ENCODE measurements at regions not wholly inside any gene's neighbourhood (a gene's known extent, or its start where the extent isn't known, plus 50 kb on each side); places are given as distances from the start of the nearest gene placed in this dataset.

- Histone ChIP-seq H3K27ac (ENCODE audit: extremely low read depth, low read depth, low read length) (no peak overlapping the region), H3K4me3 (ENCODE audit: low read depth, low read length) (no peak overlapping the region), H3K4me1 (ENCODE audit: control insufficient read depth, insufficient read depth, low read length) (no peaks in the 10 kb centered on the region), H3K36me3 (ENCODE audit: control insufficient read depth in 2 of 2, insufficient read depth in 1 of 2, low read length in 2 of 2) (no peaks in the 10 kb centered on the region), H3K9me3 (ENCODE audit: control insufficient read depth, insufficient read depth, low read depth, low read length) (no peaks in the 10 kb centered on the region)
- ChIA-PET CTCF (no interaction called here), POLR2A (no interaction called here)
- TF ChIP-seq CTCF (tag by site-specific recombination; IDR thresholded peaks at IDR 0.05) (no peak), ZNF704 (tag by site-specific recombination; IDR thresholded peaks at IDR 0.05) (no peak), ZNF112 (tag by site-specific recombination; IDR thresholded peaks at IDR 0.05) (no peak), ZNF600 (tag by site-specific recombination; IDR thresholded peaks at IDR 0.05) (no peak), ZFP41 (tag by site-specific recombination; IDR thresholded peaks at IDR 0.05; ENCODE audit: borderline replicate concordance) (no peak), ZNF223 (tag by site-specific recombination; IDR thresholded peaks at IDR 0.05) (no peak), ZNF133 (tag by site-specific recombination; IDR thresholded peaks at IDR 0.05) (no peak)
Measured at GRCh38 chr2:220528180-220528675, 900.8 kb downstream of the SLC4A3 start.

GRCh38 chr2:220531216-220531615 lies 903.8 kb downstream of the SLC4A3 start:
- Histone ChIP-seq H3K36me3 (ENCODE audit: control insufficient read depth in 2 of 2, insufficient read depth in 1 of 2, low read length in 2 of 2) (no peaks in the 10 kb centered on the region), H3K27ac (ENCODE audit: extremely low read depth, low read depth, low read length) (no peak overlapping the region), H3K4me3 (ENCODE audit: low read depth, low read length) (no peak overlapping the region), H3K9me3 (ENCODE audit: control insufficient read depth, insufficient read depth, low read depth, low read length) (no peaks in the 10 kb centered on the region), H3K4me1 (ENCODE audit: control insufficient read depth, insufficient read depth, low read length) (no peaks in the 10 kb centered on the region)
- ChIA-PET CTCF (no interaction called here), POLR2A (no interaction called here)
- TF ChIP-seq ZNF645 (tag by site-specific recombination; IDR thresholded peaks at IDR 0.05), result no peak
- no peak for TF ChIP-seq ZNF777 (tag by site-specific recombination; IDR thresholded peaks at IDR 0.05; ENCODE audit: borderline replicate concordance)
- TF ChIP-seq SP2 (tag by site-specific recombination; IDR thresholded peaks at IDR 0.05), result no peak
- TF ChIP-seq ZNF521 (tag by site-specific recombination; IDR thresholded peaks at IDR 0.05), result no peak
- TF ChIP-seq AEBP2 (tag by site-specific recombination; IDR thresholded peaks at IDR 0.05; ENCODE audit: borderline replicate concordance), result no peak
- no peak for TF ChIP-seq ZNF10 (tag by site-specific recombination; IDR thresholded peaks at IDR 0.05)
- no peak for TF ChIP-seq ZNF518A (tag by site-specific recombination; conservative IDR thresholded peaks at IDR 0.05; ENCODE audit: low read depth)
- no peak for TF ChIP-seq ZNF335 (tag by site-specific recombination; conservative IDR thresholded peaks at IDR 0.05)
- TF ChIP-seq KLF16 (tag by site-specific recombination; IDR thresholded peaks at IDR 0.05), result no peak
- no peak for TF ChIP-seq ZNF280D (tag by site-specific recombination; IDR thresholded peaks at IDR 0.05)
- TF ChIP-seq ZNF585B (tag by site-specific recombination; IDR thresholded peaks at IDR 0.05), result no peak
- no peak for TF ChIP-seq ZNF266 (tag by site-specific recombination; IDR thresholded peaks at IDR 0.05; ENCODE audit: low read depth)
- TF ChIP-seq KLF1 (tag by site-specific recombination; IDR thresholded peaks at IDR 0.05), result no peak
- TF ChIP-seq ZNF629 (tag by site-specific recombination; IDR thresholded peaks at IDR 0.05), result no peak
- no peak for TF ChIP-seq GLI4 (tag by site-specific recombination; IDR thresholded peaks at IDR 0.05)
- no peak for TF ChIP-seq ZNF473 (tag by site-specific recombination; IDR thresholded peaks at IDR 0.05)
